Putamen (tissue), 1 donor: ENCODE measurements at regions not wholly inside any gene's neighbourhood (a gene's known extent, or its start where the extent isn't known, plus 50 kb on each side); places are given as distances from the start of the nearest gene placed in this dataset.
"Not testable (repeated sequence)": the region's sequence is repeated elsewhere in the genome, so short reads cannot be mapped to it uniquely, and the experiment has no call there.

ENCODE experiments used
- DNase-seq: peaks from one replicate; pipeline ENCODE4 v3.0.0-alpha.2; 2016; ENCODE audit warnings: low spot score

DNA sequence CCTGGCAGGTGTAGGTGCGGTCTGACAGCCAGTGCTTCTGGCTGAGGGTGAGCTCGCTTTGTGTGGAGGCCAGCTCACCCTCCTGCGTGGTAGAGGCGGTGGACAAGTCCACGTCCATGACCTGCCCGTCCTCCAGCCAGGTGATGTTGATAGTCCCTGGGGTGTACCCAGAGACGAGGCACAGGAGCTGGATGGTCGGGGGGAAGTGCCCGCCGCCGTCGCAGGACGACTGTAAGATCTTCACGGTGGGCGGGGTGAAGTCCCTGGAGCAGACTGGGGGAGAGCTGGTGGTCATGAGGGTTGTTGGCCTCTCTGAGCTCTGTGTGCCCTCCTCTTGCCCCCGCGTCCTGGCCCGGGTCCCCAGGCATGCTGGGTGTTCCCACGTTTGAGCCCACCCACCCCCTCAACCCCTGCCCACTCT is 74.6 kb downstream of the TMEM121 start:
- no peak for DNase-seq

- no peak for DNase-seq
Observed at GRCh38 chr14:105601360-105602242, 75.2 kb downstream of the TMEM121 start.

GRCh38 chr14:105602243-105602750 is 75.9 kb downstream of the TMEM121 start:
- DNase-seq = no peak

- no peak for DNase-seq
Observed at GRCh38 chr14:105602799-105603793, 76.7 kb downstream of the TMEM121 start.

GRCh38 chr14:105604531-105605463 is 78.4 kb downstream of the TMEM121 start:
- DNase-seq = not testable (repeated sequence)

- DNase-seq = no peak
Observed at GRCh38 chr14:105605464-105606304, 79.3 kb downstream of the TMEM121 start.

DNA sequence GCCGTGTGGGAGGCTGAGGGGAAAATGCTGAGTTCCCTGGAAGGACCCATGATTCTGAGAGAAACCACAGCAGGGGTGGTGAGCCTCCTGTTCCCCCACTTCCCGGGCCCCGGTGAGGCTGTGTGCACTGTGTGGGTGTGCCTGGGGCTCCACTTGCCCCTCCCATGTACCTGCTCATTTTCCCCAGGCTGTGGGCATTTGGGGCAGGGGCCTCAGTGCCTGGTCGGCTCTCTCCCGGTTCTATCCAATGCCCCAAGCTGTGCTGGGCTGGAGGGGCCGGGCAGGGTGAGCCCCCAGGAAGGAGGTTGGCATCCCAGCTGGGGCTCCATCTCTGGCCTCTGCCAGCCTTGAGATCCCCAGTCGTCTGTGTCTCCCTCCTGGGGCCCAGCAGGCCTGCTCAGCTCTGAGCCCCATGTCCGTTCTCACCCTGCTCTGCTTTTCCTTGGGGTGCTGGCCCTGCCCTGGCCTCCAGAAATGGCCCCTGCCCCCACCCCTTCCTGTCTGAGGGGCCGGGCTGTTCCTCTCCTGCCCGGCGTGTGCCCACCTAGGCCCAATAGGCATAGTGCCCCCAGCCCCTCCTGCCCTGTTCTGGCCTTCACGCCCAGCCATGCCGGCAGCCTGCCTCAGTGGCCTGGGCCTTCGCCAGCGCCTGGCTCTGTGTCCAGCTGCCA is 80.1 kb downstream of the TMEM121 start:
- not testable (repeated sequence) for DNase-seq

GRCh38 chr14:105607025-105607424 is 80.6 kb downstream of the TMEM121 start:
- not testable (repeated sequence) for DNase-seq

- DNase-seq = not testable (repeated sequence)
Observed at GRCh38 chr14:105614987-105615386, 88.6 kb downstream of the TMEM121 start.

GRCh38 chr14:105615986-105616801 is 89.8 kb downstream of the TMEM121 start:
- not testable (repeated sequence) for DNase-seq

- no peak for DNase-seq
Observed at GRCh38 chr14:105616802-105617192, 90.4 kb downstream of the TMEM121 start.

DNA sequence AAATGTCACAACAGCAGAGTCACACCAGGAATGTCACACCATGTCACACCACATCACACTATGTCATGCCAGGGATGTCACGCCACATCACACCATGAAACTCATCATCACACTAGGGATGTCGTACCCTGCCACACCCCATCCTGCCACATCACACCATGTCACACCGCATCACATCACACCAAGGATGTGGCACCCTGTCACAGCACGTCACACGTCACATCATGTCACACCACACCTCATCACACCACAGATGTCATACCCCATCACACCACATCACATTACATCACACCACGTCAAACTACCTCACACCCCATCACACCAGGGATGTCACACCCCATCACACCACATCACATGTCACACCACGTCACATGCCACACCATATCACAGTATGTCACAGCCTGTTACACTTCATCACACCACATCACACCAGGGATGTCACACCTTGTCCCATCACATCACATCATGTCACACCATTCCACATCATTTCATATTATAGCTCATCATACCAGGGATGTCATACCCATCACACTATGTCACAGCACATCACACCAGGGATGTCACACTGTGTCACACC is 90.9 kb downstream of the TMEM121 start:
- DNase-seq = no peak

DNA sequence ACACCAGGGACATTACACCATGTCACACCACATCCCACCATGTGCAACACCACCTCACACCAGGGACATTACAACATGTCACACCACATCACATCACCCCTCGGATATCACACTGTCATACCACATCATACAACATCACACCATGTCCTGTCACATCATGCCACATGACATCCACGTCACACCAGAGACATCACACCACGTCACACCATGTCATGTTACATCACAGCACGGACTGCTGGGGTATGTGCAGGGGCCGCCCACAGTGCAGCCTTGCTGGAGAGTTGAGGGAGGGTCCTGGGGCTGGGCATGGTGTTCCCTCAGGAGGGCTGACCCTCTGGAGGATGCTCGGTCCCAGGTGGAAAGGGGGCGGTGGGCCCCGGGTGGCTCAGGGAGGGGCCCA is 91.4 kb downstream of the TMEM121 start:
- DNase-seq = not testable (repeated sequence)

- not testable (repeated sequence) for DNase-seq
Observed at GRCh38 chr14:105619324-105619723, 92.9 kb downstream of the TMEM121 start.

DNA sequence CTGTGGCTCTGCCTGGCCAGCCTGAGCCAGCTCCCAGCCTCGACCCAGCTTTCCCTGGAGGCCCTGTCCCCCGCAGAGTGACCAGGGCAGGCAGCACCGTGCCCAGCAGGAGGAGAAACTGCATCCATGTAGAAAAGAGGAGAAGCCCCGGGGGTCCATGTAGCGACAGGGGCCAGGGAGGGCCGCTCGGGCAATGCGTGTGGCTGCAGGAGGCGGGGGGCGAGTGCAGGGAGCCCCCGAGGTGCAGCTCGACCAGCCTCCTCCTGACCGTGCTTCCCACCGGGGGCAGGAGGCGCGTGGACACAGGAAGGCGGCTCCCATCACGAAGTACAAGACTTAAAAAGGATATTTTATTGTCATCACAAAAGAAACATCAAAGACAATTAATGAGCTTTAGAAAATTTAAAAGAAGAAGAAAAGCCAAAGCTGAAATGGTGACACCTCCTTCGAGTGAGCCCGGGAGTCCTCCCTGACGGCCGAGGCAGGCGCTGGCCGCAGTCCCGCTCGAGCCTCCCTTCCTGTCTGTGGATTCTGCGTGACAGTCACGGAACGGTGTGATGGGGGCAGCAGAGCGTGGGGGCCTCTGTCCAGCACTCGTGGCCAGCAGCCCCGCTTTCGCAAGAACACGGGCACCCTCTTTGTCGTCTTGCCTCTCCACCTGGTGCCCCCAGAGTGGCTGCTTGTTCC is 93.9 kb downstream of the TMEM121 start:
- DNase-seq = not testable (repeated sequence)

- not testable (repeated sequence) for DNase-seq
Observed at GRCh38 chr14:105620865-105621471, 94.6 kb downstream of the TMEM121 start.
